Activated T-helper 17 cell treated with anti-CD3 and anti-CD28 coated beads, Interleukin-2, amount 50 U/mL, for 72 hours (primary cell): ENCODE measurements at regions not wholly inside any gene's neighbourhood (a gene's known extent, or its start where the extent isn't known, plus 50 kb on each side); places are given as distances from the start of the nearest gene placed in this dataset.

Source experiments
- ATAC-seq: fragments of 150-1000 bp; cut with Tn5 transposase; replicated peaks from 2 replicates; pipeline ENCODE4 v1.10.0; 2021; ENCODE audit warnings: mild to moderate bottlenecking, moderate library complexity
- H3K27ac Mint-ChIP-seq: one replicate; pipeline ENCODE4 v1.8.0; 2022; ENCODE audit warnings: mixed read lengths
- H3K27me3 Mint-ChIP-seq: one replicate; pipeline ENCODE4 v1.8.0; 2022; ENCODE audit warnings: mixed read lengths
- H3K36me3 Mint-ChIP-seq: one replicate; pipeline ENCODE4 v1.8.0; 2022; ENCODE audit warnings: low read depth, mild to moderate bottlenecking, mixed read lengths
- H3K4me1 Mint-ChIP-seq: one replicate; pipeline ENCODE4 v1.8.0; 2022; ENCODE audit warnings: mixed read lengths
- H3K4me3 Mint-ChIP-seq: one replicate; pipeline ENCODE4 v1.8.0; 2022; ENCODE audit warnings: mild to moderate bottlenecking, mixed read lengths
- H3K9me3 Mint-ChIP-seq: one replicate; pipeline ENCODE4 v1.8.0; 2022; ENCODE audit warnings: mixed read lengths

DNA sequence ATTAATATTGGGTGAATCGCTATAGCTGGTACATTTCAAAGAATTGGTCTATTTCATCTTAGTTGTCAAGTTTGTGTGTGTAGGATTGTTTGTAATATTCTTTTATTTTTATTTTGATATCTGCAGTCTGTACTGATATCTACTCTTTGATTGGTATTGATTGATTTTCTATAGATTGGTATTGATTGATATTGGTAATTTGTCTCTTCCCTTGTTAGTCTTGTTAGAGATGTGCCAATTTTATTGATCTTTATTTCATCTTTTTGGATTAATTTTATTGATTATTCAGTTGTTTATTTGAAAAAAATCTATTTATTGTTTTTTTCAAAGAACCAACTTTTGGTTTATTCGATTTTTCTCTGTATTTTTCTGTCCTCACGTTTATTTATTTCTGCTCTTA is 61.4 kb downstream of the TM2D3 start:
- no peak for ATAC-seq
- H3K27me3 Mint-ChIP-seq = peaks cover 38% of the 10 kb centered on the region
- no peaks in the 10 kb centered on the region for H3K36me3 Mint-ChIP-seq
- H3K4me1 Mint-ChIP-seq = no peaks in the 10 kb centered on the region
- H3K27ac Mint-ChIP-seq = no peak overlapping the region
- no peak overlapping the region for H3K4me3 Mint-ChIP-seq
- peaks cover 9% of the 10 kb centered on the region for H3K9me3 Mint-ChIP-seq

DNA sequence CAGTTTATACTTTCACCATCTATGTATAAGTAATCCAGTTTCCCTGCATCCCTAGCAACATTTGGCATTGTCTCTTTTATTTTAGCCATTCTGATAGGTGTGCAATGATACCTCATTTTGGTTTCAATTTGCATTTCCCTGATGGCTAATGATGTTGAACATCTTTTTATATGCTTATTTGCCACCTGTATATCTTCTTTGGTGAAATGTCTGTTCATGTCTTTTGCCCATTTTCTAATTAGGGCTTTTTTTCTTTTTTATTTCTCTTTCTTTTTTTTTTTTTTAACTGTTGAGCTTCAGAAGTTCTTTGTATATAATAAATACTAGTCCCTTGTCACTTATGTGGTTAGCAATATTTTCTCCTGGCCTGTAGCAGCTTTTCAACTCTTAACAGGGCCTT is 68.9 kb downstream of the TM2D3 start:
- H3K4me1 Mint-ChIP-seq = no peaks in the 10 kb centered on the region
- ATAC-seq = no peak
- H3K36me3 Mint-ChIP-seq = no peaks in the 10 kb centered on the region
- H3K4me3 Mint-ChIP-seq = no peak overlapping the region
- no peak overlapping the region for H3K27ac Mint-ChIP-seq
- peaks cover 55% of the 10 kb centered on the region for H3K27me3 Mint-ChIP-seq
- no peaks in the 10 kb centered on the region for H3K9me3 Mint-ChIP-seq

DNA sequence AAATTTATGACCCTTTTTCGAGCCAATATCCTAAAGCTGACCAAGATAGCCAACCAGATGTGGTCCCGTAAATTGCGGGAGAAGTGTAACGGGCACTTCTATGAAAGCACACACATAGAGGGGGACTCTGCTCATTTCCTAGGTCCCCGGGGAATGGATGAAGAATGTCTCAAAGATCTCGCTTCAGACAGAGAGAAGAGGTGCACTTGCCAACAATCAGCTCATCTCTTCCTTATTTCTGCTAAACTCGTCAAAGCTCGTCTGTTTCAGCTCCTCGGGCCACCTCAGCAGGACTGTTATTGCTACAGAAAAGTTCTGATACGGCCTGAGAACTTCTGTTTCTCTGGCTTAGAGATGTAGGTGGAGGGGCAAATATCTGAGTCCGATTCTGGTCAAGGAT is 71.8 kb downstream of the TM2D3 start:
- Mint-ChIP-seq H3K9me3 (peaks cover 3% of the 10 kb centered on the region), H3K4me3 (no peak overlapping the region), H3K36me3 (no peaks in the 10 kb centered on the region), H3K27me3 (peaks cover 41% of the 10 kb centered on the region), H3K27ac (no peak overlapping the region), H3K4me1 (no peaks in the 10 kb centered on the region)
- no peak for ATAC-seq

DNA sequence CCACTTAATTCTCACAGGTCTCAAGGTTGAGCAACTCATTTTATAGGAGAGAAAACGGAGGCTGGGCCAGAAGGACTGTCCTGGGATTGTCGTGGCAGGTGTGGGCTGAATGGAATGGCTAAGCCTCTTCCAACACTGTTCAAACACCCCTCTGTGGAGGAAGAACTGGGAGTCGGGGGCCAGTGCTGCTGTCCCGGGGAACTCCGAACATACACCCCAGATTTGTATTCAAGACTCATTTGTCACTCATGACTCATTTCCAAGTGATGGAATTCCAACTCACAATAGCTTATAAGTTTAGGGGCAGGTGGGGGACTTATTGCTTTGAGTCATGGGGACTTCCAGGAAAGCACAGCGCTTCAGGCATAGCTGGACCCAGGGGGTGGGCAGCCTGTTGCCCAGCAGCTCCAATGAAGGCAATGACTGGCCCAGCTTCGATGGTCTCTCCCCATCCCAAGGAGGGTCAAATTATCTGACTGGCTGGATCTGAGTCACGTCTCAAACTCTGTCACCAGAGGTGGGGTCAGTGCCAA is 72.5 kb downstream of the TM2D3 start:
- Mint-ChIP-seq H3K27me3 (peaks cover 41% of the 10 kb centered on the region), H3K27ac (no peak overlapping the region), H3K4me3 (no peak overlapping the region), H3K4me1 (no peaks in the 10 kb centered on the region), H3K36me3 (no peaks in the 10 kb centered on the region), H3K9me3 (peaks cover 3% of the 10 kb centered on the region)
- ATAC-seq = no peak

DNA sequence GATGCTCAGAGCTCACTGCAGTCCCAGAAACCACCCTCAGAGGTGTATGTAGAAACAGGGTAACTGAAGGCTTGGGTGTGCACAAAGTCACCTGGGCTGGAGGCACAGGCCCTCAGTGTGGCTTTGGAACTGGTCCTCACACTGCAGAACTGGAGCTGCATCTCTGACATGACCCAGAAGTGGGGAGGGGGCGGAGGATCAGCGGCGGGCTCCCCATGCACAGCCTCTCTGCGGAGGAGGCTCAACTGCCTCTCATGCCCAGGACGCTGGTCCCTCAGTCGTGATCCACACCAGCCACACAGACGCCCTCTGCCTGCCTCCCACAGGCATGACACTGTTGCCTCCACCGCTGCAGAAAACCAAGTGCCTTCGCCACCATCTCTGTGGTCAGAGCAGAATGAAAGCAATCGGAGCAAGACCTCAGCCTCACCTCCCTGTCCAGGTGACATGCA is 73.7 kb downstream of the TM2D3 start:
- Mint-ChIP-seq H3K4me1 (no peaks in the 10 kb centered on the region), H3K27me3 (peaks cover 40% of the 10 kb centered on the region), H3K4me3 (no peak overlapping the region), H3K36me3 (no peaks in the 10 kb centered on the region), H3K9me3 (peaks cover 3% of the 10 kb centered on the region), H3K27ac (no peak overlapping the region)
- ATAC-seq = peak; percentile 23

DNA sequence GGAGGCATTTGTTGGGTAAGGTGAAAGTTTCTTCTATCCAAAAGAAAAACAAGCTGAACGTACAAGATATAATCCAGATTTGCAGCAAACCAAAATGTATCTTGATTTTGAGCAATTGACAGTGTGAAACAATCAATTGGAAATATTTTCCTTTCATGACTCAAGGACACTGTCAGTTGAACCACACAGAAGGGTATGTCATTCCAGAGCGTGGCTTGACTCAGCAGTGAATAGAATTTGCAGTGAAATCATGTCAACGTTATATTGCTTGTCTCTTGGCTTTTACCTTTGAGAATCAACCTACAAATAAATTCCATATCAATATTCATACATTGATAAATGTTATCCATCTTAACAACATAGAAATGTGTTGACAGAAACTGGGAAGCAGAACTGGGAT is 78.2 kb downstream of the TM2D3 start:
- no peak overlapping the region for H3K4me3 Mint-ChIP-seq
- no peak overlapping the region for H3K27ac Mint-ChIP-seq
- H3K9me3 Mint-ChIP-seq = peaks cover 3% of the 10 kb centered on the region
- ATAC-seq = no peak
- H3K4me1 Mint-ChIP-seq = no peaks in the 10 kb centered on the region
- H3K27me3 Mint-ChIP-seq = peaks cover 25% of the 10 kb centered on the region
- H3K36me3 Mint-ChIP-seq = no peaks in the 10 kb centered on the region

DNA sequence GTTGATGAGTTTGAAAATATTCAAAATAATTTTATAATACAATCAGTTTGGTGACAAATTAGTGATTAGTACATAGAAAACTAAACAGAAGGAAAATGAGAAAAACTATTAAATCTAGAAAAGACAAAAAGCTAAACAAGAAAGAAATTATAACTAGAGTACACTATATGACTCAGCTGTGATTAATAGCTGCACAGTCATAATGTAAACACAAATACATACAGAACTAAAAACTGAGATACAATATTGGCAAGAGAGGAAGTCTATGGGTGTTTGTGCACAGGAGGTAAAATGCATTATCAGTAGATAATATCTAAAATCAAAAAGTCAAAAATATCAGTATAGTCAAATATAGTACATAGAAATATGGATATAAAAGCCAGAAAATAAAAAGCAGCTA is 80.7 kb upstream of the PCSK6 start:
- H3K36me3 Mint-ChIP-seq = no peaks in the 10 kb centered on the region
- no peaks in the 10 kb centered on the region for H3K9me3 Mint-ChIP-seq
- peaks cover 26% of the 10 kb centered on the region for H3K27me3 Mint-ChIP-seq
- no peaks in the 10 kb centered on the region for H3K4me1 Mint-ChIP-seq
- no peak overlapping the region for H3K27ac Mint-ChIP-seq
- peak; percentile 39 for ATAC-seq
- H3K4me3 Mint-ChIP-seq = no peak overlapping the region

DNA sequence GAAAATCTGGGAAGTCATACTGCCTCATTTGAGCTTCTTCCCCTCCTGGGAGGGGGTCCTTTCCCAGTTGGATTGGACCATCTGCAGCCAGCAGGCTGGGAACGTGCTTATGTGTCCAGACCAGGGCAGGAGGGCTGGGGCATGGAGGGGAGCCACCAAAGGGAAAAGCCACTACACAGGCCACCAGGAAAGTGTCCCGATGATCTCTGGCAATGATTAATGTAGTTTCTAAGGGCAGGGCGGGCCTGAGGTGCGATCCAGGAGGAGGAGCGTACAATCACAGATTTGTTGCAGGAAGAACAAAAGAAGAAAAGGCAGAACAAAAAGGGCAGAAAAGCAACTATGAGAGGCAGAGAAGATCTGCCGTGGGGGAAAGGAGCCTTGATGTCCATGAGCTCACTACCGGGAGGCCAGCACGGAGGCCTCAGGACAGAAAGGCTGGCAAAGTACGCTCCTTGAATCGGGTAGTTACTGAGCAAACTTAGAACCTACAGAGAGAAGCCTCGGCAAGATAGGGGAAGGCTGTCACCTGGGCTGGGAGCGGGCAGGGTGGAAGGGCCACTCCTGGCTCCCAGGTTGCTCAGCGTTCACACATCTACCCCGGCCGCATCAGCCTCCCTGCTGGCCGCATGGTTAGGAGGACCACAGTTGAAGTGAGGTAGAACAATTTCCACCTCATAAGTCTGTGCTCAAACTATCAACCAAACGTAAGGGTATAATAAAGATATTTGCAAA is 79.5 kb upstream of the PCSK6 start:
- no peak overlapping the region for H3K27ac Mint-ChIP-seq
- H3K27me3 Mint-ChIP-seq = peaks cover 26% of the 10 kb centered on the region
- H3K9me3 Mint-ChIP-seq = no peaks in the 10 kb centered on the region
- no peaks in the 10 kb centered on the region for H3K36me3 Mint-ChIP-seq
- no peaks in the 10 kb centered on the region for H3K4me1 Mint-ChIP-seq
- H3K4me3 Mint-ChIP-seq = no peak overlapping the region
- ATAC-seq = no peak

DNA sequence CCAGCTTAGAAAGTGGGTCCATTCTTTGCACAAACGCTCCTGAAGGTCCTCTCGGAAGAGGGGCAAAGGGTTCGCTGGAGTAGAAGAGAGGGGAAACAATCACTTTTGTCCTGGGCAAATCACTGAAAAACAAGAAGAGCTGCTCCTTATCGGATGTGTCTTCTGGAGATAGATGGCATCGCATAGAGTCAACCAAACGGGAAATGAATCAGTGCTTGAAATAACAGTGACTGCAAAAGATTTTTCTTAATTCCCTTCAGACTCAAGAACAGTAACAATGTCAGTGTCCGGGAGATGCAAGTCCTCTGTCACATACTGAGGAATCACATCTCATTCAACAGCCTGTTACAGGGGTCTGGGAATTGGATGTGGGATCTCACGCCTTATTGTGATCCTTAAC is 78.8 kb upstream of the PCSK6 start:
- Mint-ChIP-seq H3K4me3 (no peak overlapping the region), H3K4me1 (no peaks in the 10 kb centered on the region), H3K27me3 (peaks cover 25% of the 10 kb centered on the region), H3K9me3 (no peaks in the 10 kb centered on the region), H3K27ac (no peak overlapping the region), H3K36me3 (no peaks in the 10 kb centered on the region)
- ATAC-seq = no peak

DNA sequence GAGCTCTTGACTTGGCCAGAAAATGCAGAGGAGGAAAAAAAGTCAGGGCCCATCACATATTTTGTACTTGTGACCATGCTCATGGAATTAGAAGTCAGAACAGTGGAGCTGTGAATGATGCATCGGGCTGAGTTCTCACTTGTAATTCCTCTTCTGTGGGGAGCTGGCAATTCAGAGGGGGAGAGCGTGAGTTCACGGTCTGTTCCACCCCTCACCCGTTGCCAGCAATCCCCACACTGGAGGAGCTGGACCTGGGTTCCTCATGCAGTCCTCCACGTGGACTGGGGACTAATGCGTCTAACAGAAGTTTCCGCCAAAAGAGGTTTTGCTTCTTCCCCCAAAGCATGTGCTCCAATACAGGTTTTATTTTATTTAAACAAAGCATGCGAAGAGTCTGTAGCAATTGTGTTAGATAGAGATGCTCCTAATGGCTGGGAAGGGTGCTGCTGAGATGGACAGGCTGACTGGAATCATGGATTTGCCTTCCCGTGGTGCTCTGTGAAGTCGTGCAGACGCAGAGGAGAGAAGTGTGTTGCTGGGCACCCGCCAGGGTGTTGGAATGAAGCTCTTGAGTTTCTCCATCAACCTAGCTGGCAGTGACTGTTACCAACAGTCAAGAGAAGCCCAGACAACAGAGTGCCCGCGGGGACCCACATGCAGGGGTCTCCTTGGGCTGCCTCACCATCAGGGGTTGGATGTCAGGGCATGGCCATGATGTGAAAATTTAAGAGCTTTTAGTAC is 77.4 kb upstream of the PCSK6 start:
- ATAC-seq = no peak
- no peaks in the 10 kb centered on the region for H3K36me3 Mint-ChIP-seq
- peaks cover 18% of the 10 kb centered on the region for H3K27me3 Mint-ChIP-seq
- H3K4me3 Mint-ChIP-seq = no peak overlapping the region
- H3K4me1 Mint-ChIP-seq = no peaks in the 10 kb centered on the region
- H3K9me3 Mint-ChIP-seq = no peaks in the 10 kb centered on the region
- H3K27ac Mint-ChIP-seq = no peak overlapping the region

DNA sequence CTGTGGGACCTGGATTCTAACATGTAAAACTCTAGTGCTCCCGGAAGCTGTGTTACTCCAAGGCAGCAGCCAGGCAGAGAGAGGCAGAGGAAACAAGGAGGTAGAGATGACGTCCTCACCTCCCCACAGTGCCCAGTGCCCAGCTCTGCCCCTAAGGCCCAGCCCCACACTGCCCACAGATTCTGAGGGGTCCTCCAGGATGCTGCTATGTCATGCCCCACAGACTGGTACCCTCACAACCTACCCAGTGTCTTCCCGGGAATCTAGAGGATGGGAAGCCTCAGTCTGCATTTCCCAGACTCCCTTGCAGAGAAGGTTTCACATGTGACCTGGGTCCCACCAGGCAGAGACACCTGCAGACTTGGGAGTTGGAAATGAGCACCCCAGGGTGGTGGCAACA is 75.9 kb upstream of the PCSK6 start:
- Mint-ChIP-seq H3K27me3 (peaks cover 20% of the 10 kb centered on the region), H3K9me3 (no peaks in the 10 kb centered on the region), H3K4me3 (no peak overlapping the region), H3K4me1 (no peaks in the 10 kb centered on the region), H3K27ac (no peak overlapping the region), H3K36me3 (no peaks in the 10 kb centered on the region)
- no peak for ATAC-seq

DNA sequence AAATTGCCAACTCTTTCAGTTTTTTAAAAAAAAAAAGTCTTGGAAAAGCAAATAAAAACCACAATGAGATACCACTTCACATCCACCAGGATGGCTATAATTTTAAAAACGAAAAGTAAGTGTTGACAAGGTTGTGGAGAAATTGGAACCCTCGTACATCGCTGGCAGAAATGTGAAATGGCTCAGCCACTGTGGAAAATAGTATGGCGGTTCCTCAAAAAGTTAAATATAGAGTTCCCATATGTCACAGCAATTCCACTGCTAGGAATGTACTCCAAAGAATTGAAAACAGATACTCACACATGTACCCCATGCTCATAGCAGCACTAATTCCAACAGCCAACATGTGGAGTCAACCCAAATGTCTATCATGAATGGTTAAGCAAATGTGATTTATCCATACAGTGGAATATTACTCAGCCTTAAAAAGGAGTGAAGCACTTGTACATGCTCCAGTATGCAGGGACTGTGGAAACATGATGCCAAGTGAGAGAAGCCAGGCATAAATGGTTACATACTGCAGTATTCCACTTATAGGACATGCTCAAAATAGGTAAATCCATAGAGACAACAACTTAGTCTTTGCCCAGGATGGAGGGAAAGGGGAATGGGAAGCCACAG is 73.8 kb upstream of the PCSK6 start:
- H3K9me3 Mint-ChIP-seq = no peaks in the 10 kb centered on the region
- H3K4me1 Mint-ChIP-seq = no peaks in the 10 kb centered on the region
- H3K4me3 Mint-ChIP-seq = no peak overlapping the region
- no peak for ATAC-seq
- H3K27me3 Mint-ChIP-seq = peaks cover 28% of the 10 kb centered on the region
- no peaks in the 10 kb centered on the region for H3K36me3 Mint-ChIP-seq
- H3K27ac Mint-ChIP-seq = no peak overlapping the region

DNA sequence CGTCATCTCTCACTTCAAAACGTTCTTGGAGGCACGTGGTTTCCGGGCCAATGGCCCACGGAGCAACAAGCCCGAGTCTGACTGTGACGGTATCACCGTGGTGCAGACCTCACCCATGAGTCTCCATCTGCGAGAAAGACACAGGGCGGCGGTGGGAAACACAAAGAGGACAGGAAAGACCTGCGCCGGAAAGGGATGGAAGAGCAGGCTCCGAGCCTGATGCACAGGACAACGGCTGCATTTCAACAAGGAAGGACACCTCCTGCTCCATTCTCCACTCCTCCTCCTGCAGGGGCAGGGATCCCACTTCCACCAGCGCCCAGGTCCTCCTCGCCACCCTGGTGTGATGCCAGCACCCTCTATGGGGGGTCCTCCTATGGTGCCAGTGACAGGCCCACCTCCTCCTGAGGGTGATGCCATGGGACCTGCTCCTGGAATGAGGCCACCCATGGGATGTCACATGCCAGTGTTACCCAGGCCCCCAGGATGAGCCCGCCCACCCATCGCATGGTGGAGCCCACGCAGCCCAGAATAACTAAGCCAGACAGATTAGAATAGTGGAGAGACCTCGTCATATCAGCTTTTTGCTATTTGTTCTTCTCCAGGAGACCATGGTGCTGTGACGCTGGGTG is 73.0 kb upstream of the PCSK6 start:
- Mint-ChIP-seq H3K4me3 (no peak overlapping the region), H3K27me3 (peaks cover 30% of the 10 kb centered on the region), H3K4me1 (no peaks in the 10 kb centered on the region), H3K36me3 (no peaks in the 10 kb centered on the region), H3K9me3 (no peaks in the 10 kb centered on the region), H3K27ac (no peak overlapping the region)
- no peak for ATAC-seq

DNA sequence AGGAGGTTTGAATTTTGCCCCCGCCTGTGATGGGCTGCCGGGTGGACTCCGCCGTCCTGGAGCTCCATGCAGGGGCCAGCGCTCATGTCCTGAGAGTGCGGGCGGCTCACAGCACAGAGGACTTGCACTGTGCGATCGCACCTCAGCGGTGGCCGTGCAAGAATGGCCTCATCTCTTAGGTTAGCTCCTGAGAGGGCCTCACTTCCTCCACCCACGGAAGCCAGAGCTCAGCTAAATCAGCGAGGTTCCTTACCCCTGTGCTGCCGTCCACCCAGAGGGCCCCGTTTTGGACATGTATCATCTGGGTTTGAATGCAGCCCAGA is 72.0 kb upstream of the PCSK6 start:
- H3K4me3 Mint-ChIP-seq = no peak overlapping the region
- no peaks in the 10 kb centered on the region for H3K36me3 Mint-ChIP-seq
- no peak overlapping the region for H3K27ac Mint-ChIP-seq
- no peak for ATAC-seq
- peaks cover 21% of the 10 kb centered on the region for H3K27me3 Mint-ChIP-seq
- H3K4me1 Mint-ChIP-seq = no peaks in the 10 kb centered on the region
- no peaks in the 10 kb centered on the region for H3K9me3 Mint-ChIP-seq
